Esophagus squamous epithelium (tissue), 4 donors: ENCODE measurements at regions not wholly inside any gene's neighbourhood (a gene's known extent, or its start where the extent isn't known, plus 50 kb on each side); places are given as distances from the start of the nearest gene placed in this dataset.

Experiments used
- CTCF ChIP-seq, 6 experiments: fragments of 450-650 bp in 4 of 6; fragments of 200-600 bp in 2 of 6; sonication (generic) in 2 of 6; IDR thresholded peaks; one replicate each; pipeline ENCODE4 v1.5.1; 2016 to 2019; ENCODE audit warnings: antibody characterized with exemption in 6 of 6, mild to moderate bottlenecking in 4 of 6, moderate library complexity in 4 of 6
- POLR2A ChIP-seq, 4 donors: fragments of 450-650 bp; IDR thresholded peaks; one replicate each; pipeline ENCODE4 v1.6.1; 2017; ENCODE audit warnings: antibody characterized with exemption in 4 of 4, mild to moderate bottlenecking in 4 of 4, moderate library complexity in 3 of 4

GRCh38 chr4:31755751-31756150 is 1035.6 kb downstream of the PCDH7 start:
- TF ChIP-seq CTCF (IDR thresholded peaks at IDR 0.05) (no peak), POLR2A (IDR thresholded peaks at IDR 0.05) (no peak)
